NOMO-1 treated with dmso at 0.1 percent for 144 hours (cell line): ENCODE measurements at regions not wholly inside any gene's neighbourhood (a gene's known extent, or its start where the extent isn't known, plus 50 kb on each side); places are given as distances from the start of the nearest gene placed in this dataset.

Experiments used
- DNase-seq: peaks from one replicate; lab custom pipeline; 2025; ENCODE audit not compliant: unreplicated experiment; lab: John Stamatoyannopoulos, UW

DNA sequence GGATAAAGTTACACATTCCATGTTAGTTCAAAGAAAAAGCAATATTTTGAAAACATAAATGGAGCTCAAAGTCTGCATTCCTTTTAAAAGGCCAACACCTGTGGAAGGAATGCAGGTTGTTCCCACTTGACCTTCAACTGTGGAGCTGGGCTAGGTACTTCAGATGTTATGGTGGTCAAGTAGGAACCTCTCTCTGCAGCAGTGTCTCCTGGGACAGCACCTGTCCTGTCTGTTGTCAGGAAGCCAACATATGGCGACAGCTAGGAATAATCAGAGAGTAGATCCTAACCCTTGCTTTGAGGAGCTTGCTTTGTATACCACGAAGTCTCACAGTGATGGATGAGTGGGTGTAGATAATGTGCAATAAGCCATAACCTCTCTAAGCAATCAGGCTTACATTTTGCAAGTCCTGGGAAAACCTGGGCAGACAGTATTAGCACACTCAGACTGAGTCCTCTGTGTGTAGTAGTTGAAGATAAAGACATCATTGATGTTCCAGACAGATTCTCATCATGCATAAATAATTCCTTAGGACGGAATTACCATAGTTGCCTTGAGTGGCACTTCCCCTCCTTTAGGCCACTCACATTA lies 347.5 kb downstream of the PRL start:
- no peak for DNase-seq

DNA sequence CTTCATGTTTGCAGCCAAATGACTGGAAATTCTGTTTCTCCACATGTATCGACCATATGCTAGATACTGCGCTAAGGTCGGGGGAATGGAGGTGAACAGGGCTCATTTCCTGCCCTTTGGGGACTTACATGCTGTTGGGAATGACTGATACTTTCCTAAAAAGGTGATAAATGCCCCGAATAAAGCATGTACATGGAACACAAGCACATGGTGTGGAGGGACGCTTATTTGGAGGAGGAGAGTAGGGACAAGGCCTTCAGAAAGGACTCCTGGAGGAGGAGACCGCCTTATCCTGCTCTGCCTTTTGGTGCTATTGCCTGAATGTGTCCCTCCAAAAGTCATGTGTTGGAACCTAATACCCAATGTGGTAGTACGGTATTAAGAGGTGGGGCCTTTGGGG lies 344.5 kb downstream of the PRL start:
- DNase-seq: no peak

DNA sequence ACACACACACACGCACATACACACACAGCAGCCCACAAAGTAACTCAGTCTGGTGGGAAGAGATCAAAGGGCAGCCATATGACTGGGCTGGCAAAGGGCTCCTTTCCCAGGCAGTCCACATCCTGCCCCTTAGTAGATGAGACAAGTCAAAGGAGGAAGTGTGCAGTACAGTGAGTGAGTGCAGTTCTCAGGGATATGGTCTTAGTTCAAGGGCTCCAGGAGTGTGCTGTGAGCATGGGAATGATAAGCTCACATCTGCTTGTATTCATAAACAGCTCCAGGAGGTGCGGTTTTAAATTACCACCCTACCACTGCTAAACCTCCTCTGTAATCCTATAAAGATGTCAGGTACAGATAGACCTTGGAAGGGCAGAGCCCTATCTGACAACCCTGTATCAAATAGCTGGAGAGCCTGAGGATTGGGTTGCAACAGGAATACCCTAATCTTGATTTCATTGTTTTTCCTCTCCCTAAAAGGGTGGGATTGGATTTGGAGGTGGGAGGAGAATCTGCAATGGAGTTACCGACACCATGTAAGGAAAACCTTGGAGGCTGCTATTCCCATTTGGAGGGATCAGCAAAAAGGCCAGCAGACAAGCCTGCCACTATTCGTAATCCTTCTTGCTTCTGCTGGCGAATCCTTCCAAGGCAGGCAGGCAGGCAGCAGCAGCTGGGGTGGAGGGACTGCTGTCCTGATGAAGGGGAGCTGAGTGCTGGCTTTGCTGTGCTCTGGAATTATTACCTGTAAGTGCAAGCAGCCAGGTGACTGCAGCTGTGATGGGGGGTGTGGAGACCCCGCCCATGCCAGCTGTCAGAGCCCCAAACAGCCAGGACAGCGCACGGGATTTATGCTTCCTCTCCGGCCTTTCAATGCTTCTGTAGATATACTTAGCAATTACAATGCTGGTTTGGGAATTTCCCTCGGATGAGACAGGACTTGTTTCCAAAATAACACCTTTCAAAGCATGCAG lies 342.7 kb downstream of the PRL start:
- no peak for DNase-seq

DNA sequence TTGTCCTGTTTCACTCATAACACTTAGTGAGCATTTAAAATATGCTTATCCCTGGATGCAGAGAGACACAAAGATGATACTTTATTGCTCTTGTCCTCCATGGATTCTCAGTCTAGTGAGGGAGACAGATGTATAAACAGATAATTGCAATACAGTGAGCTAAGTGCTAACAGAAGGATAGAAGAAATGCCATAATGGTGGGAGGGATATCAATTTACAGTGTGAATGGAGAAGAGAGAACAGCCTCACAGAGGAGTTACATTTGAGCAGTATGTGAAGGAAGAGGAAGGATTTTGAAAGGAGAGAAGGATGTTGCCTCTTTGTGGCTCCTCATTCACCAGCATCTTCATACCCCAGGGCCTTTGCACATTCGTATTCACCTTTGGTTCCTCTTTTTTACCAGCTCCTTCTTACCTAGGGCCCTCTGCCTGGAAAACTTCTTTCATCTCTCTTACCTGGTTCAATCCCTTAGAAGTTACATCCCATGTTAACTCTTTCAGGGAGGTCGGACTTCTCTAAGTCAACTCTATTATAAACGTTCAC lies 341.7 kb downstream of the PRL start:
- no peak for DNase-seq

DNA sequence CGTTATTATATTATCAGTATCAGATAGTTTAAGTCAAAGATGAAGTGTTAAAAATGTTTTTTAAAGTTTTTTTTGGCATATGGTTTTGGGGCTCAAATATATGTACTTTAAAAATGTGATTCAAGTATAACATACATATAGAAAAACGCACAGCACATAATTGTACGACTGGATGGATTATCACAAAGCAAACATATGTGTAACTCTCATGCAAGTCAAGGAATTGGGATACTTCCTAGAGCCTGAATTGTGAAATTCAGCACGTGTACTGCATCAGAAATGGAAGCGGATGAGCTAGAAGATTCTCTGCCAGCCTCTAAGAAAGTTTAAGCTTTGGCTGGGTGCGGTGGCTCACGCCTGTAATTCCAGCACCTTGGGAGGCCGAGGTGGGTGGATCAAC lies 340.9 kb downstream of the PRL start:
- no peak for DNase-seq

DNA sequence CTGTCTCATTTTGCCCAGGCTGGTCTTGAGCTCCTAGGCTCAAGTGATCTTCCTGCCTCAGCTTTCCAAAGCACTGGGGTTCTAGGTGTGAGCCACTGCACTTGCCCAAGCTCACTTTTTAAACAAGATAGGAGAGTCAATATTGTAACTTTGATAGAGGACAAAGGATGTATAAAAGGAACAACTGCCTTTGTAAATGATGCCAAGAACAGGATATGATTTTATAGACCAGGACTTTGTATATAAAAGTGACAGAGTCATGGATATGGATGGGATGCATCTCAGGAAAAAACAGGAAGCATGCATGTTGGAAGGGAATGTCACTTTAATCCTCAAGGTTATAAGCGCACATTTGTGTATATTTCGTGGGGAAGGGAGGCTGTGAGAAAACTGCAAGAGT lies 338.4 kb downstream of the PRL start:
- DNase-seq: no peak

DNA sequence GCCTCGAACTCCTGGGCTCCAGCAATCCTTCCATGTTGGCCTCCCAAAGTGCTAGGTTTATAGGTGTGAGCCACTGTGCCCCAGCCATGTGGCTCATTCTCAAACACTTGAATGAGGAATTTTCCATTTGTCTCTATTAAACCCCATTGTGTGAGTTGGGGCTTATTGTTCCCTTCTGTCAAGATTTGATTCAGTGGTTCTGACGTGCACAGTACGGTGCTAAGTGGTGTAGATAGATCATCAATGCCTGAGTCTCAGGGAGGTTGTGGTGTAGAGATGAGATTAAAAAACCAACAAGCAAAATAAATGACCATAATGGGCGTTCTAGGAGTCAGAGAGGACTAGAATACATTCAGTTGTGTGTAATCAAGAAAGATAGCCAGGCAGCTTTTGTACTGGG lies 335.6 kb downstream of the PRL start:
- no peak for DNase-seq

DNA sequence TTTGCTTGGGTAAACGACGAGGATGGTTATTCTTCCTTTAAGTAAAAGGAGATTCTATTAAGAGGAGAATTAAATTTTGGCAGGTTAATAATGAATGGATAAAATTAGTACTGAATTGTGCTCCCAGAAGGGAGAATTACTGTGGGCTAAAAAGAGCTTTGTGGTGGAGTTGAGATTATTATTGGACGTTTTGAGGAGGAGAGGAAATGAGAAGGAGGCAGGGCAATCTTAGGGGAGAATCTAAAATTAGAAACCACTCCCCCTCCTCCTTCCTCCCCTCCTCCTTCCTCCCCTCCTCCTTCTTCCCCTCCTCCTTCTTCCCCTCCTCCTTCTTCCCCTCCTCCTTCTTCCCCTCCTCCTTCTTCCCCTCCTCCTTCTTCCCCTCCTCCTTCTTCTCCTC lies 331.8 kb downstream of the PRL start:
- DNase-seq: no peak

DNA sequence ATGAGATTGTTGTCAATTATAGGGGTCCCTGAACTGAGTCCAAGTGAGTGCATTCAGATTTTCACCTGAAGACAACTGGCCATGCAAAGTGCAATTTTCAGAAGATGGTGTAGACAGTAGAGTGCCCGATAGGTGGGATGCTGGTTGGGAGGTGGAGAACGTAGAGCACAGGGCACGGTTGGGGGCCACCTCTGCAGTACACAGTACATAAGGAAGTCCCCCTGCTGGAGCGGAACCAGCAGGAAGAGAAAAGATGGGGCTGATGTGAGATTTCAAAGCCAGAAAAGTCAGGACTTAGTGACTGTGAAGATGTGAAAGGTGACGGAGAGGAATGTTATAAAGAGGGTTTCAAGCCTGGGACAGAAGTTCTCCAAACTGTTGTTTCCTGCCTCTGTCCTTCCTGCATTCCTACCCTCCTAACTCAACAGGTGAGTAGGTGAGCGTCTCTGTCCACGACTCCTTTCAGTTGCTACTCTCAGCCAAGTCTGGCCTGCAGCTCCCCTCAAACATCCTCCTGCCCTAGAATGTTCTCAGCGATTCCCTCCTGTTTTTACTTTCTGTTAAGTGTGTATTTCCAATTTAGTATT lies 330.8 kb downstream of the PRL start:
- DNase-seq: no peak

DNA sequence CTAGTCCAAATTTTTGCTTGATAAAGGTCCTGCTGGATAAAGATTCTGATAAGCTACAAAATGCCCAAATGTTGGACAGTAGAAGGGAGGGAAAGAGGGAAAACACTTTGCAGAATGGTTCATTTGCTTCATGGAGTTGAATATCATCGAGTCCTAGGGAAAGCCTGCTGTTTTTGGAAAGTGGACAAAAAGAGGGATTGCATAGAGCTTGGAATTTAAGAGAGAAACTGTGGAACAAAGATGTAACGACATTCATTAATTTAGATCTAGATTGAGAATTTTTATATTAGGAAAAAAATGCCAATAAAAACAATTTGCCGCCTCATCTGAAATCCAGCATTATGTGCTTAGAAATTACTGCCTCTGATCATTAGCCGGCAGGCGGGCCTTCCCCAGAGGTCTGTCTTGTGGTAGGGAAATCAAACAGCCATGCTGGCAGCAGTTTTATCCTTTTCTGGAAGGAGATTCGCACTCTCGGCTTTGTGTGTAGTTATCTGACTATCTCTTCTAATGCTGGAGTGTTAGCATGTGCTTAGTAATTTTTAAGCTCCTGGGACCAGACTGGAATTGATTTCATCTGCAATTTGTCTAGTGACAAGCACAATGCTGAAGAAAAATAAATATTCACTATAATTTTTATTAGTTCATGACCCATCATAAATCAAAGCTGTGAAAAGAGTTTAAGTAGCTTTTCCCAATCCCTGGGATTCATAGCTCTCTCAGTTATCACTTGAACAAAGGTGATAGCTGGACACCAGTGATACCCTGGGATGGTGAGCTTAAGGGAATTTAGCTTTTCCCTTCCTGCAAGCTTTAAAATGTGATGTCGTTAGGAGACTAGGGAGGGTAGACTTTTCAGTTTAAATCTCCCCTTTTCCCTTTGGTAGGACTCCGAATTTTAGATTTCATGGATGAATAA lies 329.5 kb downstream of the PRL start:
- DNase-seq: no peak

DNA sequence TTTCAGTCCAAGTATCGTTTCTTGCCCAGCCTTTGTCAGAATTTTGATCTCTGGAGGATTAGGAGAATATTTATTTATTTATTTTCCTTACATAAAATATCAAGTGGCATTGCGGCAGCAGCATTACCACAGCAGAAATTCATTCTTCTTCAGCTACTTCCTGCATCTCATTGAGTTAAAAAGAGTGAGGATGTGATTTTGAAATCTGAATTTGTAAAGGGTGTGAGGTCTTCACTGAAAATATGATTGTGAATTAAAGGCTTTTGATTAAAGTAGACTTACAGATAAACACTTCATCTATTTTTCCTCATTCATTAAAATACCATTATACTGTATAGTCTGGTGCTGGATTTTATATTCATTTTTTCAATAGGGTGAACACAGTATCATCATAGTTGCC lies 328.4 kb downstream of the PRL start:
- no peak for DNase-seq

DNA sequence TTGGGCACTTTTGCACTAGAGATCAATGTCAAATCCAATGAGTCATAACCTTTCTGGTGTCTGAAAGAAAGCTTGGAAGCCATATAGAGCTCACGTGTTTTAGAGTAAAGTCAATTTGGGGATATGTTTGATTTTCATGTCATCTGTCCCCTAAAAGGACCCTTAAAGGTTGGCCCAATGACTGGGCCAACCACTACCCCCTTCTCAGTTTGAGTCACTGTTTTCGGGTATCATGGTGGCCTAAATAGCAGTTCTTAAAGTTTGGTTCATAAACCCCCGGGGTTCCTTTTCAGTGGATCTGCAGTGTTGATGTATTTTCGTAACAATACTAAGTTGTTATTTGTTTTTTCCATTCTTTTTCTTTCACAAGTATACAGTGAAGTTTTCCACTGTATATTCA lies 327.6 kb downstream of the PRL start:
- no peak for DNase-seq

DNA sequence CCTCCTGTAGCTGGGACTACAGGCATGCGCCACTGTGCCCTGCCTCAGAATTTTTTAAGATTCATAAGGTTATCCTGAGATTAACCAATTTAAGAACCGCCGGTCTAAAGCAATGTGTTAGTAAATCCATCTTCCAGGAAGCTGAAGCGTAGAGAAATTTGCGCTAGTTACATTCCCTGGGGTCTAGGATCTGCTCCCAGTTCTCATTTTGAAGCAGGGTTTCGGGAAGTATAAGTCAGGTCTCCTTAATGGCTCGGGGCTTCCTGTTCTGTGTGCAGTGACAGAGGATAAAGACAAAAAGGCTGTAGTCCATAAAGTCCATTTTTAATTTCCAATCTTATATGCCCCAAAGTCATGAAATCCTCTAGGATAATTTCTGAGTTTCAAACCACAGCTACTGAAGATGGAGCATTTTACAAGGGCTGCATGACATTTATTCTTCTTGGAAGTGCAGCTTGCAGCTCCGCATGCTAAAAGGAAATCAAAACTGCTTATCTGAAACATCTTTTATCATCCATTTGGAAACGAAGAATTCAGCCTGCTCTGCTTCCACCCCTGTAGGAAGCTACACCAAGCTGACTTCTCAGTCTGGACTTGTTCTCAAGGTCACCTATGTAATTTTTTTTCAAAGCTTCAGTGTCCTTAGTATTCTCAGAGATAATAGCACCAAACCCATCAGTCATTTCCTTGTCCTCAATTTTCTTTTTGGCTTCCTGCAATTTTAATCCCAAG lies 326.1 kb downstream of the PRL start:
- DNase-seq: no peak

DNA sequence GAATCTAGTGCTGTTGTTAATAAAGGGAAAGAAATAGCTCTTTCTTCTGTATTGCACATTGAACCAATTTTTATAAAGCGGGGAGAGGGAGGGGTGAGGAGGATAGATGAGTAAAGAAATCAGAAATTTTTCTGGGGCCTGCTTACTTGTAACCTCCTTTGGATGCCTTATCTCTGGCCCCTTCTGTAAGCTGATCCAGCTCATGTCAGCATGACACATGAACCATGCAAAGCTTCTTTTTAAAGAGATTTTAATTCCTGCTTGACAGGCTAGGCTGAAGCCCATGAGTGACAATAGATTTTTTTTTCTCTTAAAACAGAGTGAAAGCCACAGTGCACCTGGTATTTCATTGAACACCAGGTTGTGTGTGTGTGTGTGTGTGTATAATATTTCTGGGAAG lies 325.3 kb downstream of the PRL start:
- DNase-seq: no peak

DNA sequence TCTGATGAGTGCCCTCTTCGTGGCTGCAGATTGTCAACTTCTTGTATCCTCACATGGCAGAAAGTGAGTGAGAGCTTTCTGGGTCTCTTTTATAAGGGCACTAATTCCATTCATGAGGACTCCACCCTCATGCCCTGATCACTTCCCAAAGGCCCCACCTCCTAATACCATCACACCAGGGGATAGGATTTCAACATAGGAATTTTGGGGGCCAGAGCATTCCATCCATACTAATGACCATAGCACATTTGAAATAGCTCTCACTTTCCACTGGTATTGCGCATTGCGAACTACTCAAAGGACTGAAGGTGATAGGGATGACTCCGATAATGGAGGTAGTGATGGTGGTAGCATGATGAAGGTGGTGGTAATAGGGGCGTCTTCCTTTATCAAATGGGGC lies 324.3 kb downstream of the PRL start:
- no peak for DNase-seq

DNA sequence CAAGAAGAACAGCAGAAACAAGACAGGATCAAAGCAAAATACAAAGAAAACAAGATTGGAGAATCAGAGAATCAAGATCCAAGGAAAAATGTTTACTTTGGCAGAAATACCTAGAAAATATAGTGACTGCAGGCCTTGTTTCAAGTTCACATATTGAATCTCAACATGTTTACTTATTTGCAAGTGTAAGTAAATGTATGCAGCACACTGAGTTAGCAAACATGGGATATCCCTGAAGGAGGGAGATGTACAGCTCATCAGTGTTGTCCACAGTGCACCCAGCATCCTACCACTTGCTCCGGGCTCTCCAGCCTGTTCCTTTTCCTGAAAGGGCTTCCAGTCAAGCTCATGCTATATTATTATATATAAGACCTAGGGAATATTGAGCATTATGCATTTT lies 319.5 kb downstream of the PRL start:
- DNase-seq: no peak

DNA sequence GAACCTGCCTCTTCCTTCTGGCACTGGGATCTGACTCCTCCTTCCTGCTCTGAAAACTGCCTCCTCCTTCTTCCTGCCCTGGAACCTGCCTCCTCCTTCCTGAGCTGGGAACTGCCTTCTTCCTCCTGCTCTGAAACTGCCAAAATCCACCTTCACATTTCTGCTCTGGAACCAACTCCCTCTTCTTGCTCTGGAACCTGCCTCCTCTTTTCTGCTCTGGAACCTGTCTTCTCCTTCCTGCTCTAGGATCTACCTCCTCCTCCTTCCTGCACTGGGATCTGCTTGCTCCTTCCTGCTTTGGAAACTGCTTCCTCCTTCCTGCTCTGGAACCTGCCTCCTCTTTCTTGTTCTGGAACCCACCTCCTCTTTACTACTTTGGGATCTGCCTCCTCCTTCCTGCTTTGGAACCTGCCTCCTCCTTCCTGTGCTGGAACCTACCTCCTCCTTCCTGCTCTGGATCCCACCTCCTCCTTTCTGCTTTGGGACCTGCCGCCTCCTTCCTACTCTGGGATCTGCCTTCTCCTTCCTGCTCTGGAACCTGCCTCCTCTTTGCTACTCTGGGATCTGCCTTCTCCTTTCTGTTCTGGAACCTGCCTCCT lies 315.5 kb downstream of the PRL start:
- no peak for DNase-seq

DNA sequence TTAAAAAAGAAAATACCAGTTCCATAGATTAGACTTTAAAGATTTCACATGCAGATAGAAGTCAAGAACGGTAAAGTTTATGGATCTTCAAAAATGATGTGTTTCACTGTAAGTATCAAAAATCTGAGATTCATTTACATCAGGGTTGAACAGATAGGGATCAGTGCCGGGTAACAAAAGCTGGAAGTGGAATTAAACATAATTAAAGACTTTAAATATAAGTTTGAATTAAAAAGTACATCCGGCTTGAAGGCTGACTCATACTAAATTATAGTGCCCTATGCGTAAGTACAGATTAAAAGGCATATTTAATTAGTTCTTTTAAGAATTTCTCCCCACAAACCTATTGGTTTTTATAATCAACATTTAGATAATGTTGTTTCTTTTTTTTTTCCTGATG lies 312.7 kb downstream of the PRL start:
- DNase-seq: no peak

DNA sequence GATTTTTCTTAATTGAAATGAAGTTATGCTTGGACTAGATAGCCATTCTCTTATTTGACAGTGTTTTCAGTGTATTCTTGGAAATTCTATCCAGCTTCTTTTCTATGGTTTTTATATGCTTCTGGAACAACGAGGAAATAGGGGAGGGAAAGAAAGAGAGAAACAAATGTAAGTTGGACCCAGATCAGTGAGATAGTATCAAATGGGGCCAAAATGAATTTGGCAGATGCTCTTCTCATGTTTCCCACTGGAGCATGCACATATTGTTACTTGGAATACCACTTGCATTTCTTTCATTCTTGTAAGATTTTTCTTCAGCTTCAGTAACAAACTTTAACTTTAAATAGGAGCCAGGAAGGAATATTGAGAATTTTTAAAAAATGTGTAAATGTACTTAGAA lies 312.3 kb downstream of the PRL start:
- no peak for DNase-seq

DNA sequence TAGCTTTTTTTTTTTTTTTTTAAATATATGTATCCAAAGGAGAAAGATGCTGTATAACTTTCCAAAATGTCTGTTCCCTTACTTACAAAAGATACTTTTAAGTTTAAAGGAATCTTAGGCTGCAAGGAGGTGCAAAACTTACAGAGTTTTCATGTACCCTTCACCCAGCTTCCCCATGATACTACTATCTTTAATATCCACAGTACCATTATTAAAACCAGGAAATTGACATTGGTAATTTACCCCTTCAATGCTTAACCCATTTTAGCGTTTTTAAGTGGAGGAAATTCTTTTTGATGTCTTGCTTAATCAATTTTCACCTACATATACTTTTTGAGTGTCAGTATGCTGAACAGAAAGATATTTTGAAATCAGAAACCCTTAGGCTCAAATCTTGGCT lies 310.9 kb downstream of the PRL start:
- DNase-seq: no peak
